HG03064 (cell line): ENCODE measurements at regions not wholly inside any gene's neighbourhood (a gene's known extent, or its start where the extent isn't known, plus 50 kb on each side); places are given as distances from the start of the nearest gene placed in this dataset.

Experiments
- ATAC-seq: cut with Tn5 transposase; IDR thresholded peaks from one replicate; pipeline ENCODE4 v1.9.1; 2021; ENCODE audit warnings: low read depth; ENCODE audit not compliant: unreplicated experiment

GRCh38 chr7:45999541-45999940 lies 78.5 kb upstream of the IGFBP3 start:
- no peak for ATAC-seq

DNA sequence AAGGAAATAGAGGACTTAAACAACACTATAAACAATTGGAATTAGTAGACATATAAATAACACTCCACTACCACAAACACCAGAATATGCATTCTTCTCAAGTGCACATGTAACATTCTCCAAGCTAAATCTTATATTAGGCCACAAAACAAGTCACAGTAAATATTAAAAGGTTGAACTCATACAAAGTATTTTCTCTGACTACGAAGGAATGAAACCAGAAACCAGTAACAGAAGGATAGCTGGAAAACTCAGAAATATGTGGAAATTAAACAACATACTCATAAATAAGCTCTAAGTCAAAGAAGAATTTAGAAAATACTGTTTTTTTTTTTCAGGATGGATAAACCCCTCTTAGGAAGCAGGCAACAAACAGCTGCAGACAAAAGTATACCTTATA lies 77.4 kb upstream of the IGFBP3 start:
- ATAC-seq = no peak

- ATAC-seq = no peak
Observed at GRCh38 chr7:45993621-45994020, 72.5 kb upstream of the IGFBP3 start.

- no peak for ATAC-seq
Observed at GRCh38 chr7:45992826-45993225, 71.8 kb upstream of the IGFBP3 start.

DNA sequence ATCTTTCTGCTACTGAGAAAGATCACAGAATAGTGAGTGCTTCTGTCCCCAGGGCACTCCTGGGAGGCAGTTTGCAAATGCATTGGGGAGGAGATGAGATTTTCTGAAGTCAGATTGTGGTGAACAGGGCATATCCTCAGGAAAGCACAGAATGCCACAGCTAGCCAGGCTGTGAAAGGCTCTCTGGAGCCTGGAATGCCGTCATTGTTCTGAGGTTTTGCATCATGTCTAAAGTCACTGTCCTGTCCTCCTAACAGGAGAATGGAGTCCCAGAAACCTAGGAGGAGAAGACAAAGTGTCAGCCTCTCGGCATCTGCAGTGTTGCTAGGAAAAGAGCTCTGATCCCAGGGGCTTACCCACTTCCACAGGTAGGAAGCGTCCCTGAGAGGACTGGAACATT lies 69.2 kb upstream of the IGFBP3 start:
- ATAC-seq = no peak

- ATAC-seq = no peak
Observed at GRCh38 chr7:45988405-45989057, 67.5 kb upstream of the IGFBP3 start.

- ATAC-seq = no peak
Observed at GRCh38 chr7:45987521-45988290, 66.6 kb upstream of the IGFBP3 start.

DNA sequence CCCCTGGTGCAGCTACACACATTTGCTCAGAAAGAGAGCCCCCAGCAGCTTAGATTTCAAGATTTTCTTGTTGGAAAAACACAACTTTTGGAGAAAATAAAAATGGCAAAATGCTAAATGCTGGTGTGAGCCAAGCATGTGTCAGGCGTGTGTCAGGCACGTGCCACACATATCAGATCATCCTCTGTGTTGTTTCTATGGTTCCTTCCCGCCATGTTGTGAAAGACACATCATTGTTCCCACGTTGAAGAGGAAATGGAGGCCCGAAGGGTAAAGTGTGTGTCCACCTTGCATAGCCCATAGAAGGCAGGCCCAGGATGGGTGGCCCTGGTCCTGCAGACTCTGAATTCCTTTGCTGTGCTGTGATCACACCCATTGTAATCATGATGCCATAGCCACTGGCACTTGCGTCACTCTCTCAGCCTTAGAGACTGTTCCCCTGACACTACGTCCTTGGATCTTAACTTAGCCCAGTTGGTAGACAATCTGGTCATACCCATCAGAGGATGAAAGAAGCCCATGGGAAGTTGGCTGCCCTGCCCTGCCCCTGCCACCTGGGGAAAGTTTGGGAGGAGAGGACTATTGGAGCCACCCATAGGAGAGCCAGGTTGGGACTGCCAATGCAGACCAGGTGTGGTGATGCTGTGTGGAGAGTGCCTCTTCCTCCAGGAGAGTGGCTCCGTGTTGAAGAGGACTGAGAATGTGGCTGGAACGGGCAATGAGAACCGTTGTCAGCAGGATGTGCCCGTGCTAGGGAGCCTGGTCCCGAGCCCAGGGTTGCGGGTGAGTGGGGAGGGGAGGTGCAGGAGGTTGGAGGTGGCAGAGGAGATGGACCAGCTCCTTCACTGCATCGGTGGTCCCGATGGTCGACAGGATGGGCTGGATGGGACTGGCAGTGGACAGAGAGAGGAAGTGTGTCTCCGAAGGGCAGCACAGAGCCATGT lies 65.6 kb upstream of the IGFBP3 start:
- ATAC-seq = no peak

GRCh38 chr7:45985902-45986301 lies 64.8 kb upstream of the IGFBP3 start:
- ATAC-seq = no peak

DNA sequence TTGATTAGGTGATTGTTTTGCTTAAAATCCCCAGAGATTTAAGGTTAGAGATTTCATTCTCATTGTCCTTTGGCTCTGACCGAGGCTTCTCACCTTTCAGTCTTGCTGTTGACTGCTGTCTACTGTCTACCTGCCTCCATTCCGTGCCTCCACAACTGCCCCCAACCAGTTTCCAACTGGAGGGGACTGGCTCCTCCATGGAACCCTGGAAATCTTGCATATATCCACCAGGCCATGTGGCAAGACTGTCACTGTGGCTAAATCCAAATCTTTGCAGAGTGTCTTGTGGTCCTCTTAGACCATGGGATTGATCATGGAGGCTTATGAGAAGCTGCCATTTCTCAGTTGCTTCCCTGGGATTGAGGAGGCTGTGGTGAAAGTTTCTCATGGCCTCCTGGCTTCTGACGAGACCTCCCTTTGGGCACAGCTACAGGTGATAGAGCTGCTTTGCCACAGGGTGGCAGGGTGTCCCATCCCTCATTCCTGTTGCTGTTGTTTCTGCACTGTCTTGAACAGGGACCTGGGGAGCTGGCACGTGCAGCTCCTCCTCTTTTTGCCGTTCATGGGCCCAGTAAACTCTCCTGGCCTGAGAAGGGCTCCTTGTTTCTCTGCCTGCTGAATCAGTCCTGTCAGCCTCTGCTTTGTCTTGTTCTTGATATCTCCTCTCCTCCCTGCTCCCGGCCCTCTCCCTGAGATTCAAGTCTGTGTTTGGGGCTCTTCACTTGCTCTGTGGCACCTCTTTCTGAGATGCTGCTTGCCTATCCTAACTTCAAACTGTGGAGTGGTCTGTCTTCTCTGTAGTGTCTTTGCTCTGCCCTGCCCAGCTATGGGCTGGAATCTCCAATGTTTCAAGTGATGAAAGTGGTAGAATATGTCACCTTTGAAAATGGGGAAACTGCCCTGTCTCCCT lies 63.6 kb upstream of the IGFBP3 start:
- no peak for ATAC-seq

DNA sequence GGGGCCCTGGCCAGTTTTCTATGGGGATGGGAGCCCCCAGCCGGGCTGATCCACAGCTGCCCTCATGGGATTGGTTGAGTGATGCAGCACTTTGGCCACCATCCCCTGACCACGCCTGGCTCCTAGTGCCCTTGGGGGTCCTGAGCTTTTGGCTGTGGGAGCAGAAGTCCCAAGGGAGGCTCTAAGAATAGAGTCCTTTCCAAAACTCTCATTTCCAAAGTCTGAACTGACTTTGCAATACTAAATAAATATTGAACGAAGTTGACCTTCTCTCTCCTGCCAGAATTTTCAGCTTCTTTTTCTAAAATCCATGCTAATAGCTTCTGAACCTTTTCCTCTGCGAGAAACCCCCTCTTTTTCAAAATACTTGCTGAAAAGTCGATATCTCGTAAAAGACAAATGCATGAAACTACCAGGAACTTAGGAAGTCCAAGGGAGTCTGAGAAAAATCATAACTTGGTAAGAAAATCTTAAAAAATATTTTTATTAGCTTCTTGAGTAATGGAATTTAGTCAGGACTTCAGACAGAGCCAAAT lies 62.7 kb upstream of the IGFBP3 start:
- no peak for ATAC-seq

DNA sequence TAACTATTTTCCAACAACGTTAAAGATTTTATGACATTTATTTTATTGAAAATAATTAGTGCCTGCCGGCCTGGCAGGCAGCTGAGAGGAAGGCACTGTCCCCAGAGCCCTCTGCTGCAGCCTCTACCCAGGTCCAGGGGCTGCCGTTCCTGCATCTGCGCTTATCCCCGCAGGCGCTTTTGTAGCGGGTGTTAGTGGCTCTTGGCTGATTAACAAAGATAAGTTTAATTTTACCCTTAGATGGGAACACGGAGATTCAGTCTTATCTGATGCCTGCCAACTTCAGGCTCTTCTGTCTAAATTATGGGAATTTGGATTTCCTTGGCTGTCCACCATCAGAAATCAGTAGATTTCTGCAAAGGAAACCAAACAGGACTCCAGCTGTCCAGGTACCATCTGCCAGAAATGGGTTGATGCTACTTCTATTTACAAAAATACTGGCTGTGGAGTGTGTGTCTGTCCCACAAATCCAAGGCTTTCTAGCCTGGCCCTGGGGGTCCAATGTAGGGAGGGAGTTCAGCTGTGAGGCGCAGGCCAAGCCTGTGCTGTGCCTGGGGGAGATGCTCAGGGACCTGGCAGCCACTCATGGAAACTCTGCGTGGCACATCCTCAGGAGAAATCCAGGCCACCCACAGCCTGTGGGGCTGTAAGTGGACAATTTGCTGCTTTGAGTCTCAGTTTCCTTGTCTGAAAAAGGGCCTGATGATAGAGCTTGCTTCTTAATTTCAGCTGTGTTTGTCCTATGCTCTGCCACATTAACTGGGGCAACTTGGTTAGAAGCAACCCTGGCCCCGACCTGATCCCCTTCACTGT lies 62.0 kb upstream of the IGFBP3 start:
- ATAC-seq = no peak

GRCh38 chr7:45982132-45982531 lies 61.1 kb upstream of the IGFBP3 start:
- ATAC-seq = no peak

GRCh38 chr7:45980973-45981372 lies 59.9 kb upstream of the IGFBP3 start:
- ATAC-seq = no peak

GRCh38 chr7:45980181-45980905 lies 59.3 kb upstream of the IGFBP3 start:
- ATAC-seq = no peak

DNA sequence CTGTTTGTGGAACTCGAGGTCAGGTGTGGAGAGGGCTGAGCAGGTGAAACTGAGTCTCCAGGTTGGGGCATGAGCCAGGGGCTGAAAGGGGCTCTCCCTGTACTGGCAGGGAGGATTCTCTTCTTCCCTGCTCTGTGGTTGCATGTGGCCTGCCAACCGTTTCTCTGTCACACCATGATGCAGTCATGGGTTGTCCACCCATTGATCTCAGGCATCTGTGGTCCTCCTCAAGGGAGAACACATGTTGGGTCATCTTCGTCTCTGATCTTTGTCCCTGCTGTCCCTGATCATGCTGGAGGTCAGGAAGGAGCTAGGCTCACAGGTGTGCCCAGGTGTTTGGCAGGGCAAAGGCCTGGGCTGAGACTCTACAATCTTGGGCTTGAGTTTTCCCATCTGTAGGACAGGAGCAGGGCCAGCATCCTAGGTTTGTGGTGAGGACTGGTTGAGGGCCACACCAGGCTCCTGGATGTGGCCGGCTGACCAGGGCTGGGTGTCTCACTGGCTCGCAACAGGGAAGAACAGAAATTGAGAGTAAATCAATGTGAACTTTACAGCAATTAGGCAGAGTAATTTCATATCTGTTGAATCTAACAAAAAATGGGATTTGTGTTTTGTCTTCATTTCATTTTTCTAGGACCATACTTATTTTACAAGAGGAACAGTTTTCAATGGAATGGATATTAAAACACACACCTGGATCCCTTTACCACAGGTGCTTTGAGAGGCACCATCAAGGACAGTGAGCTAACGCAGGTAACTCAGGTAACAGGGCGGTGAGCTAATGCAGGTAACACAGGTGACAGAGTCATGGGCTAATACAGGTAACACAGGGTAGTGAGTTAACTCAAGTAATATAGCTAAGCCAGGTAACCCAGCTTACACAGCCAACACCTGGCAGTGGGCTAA lies 58.5 kb upstream of the IGFBP3 start:
- no peak for ATAC-seq

GRCh38 chr7:45978731-45979211 lies 57.7 kb upstream of the IGFBP3 start:
- no peak for ATAC-seq
